Immature natural killer cell (primary cell): ENCODE measurements at regions not wholly inside any gene's neighbourhood (a gene's known extent, or its start where the extent isn't known, plus 50 kb on each side); places are given as distances from the start of the nearest gene placed in this dataset.

Source experiments
- DNase-seq, 3 donors: peaks; one replicate each; pipeline ENCODE4 v3.0.0; 2022; ENCODE audit warnings: mixed read lengths in 1 of 3
- H3K27ac Mint-ChIP-seq, 6 donors: one replicate each; pipeline ENCODE4 v1.8.0; 2020; ENCODE audit warnings: mixed read lengths in 6 of 6, mild to moderate bottlenecking in 5 of 6, inconsistent platforms in 4 of 6, moderate library complexity in 3 of 6
- H3K27me3 Mint-ChIP-seq, 3 donors: one replicate each; pipeline ENCODE4 v1.8.0; 2020 to 2021; ENCODE audit warnings: low read depth in 3 of 3, mild to moderate bottlenecking in 3 of 3, mixed read lengths in 3 of 3, moderate library complexity in 3 of 3, inconsistent platforms in 1 of 3
- H3K36me3 Mint-ChIP-seq, 3 donors: one replicate each; pipeline ENCODE4 v1.8.0; 2020; ENCODE audit warnings: mixed read lengths in 3 of 3, inconsistent platforms in 2 of 3, mild to moderate bottlenecking in 2 of 3
- H3K4me1 Mint-ChIP-seq, 2 donors: one replicate each; pipeline ENCODE4 v1.8.0; 2020; ENCODE audit warnings: inconsistent platforms in 2 of 2, mild to moderate bottlenecking in 2 of 2, mixed read lengths in 2 of 2, moderate library complexity in 1 of 2
- H3K4me3 Mint-ChIP-seq, 5 donors: one replicate each; pipeline ENCODE4 v1.8.0; 2020; ENCODE audit warnings: mild to moderate bottlenecking in 5 of 5, mixed read lengths in 5 of 5, inconsistent platforms in 3 of 5, moderate library complexity in 3 of 5
- H3K9me3 Mint-ChIP-seq, 6 donors: one replicate each; pipeline ENCODE4 v1.8.0; 2020; ENCODE audit warnings: mild to moderate bottlenecking in 6 of 6, mixed read lengths in 6 of 6, inconsistent platforms in 4 of 6, moderate library complexity in 3 of 6

DNA sequence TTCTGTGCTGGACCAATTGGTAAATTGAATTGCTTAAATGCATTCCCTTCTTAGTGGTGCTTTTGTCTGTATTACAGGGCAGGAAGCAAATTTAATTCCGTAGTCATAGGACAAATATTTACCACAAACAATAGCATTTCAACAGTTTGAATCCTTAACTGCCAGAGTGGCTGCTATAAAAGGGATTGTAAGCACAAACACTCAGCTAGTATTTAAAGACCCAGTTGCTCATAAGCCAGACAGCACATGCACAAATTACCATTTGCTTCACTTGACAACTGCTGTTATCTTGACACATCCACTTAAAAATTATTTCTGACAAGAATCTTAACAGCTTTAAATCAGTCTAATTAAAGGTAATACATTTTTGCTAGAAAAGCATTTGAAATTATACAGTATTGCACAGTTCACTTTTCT lies 490.2 kb upstream of the ADAMTS9 start:
- H3K9me3 Mint-ChIP-seq = peaks cover 2 to 25% (median 13%) of the 10 kb centered on the region in 6 donors
- no peak overlapping the region for H3K4me3 Mint-ChIP-seq
- H3K27ac Mint-ChIP-seq = no peak overlapping the region
- H3K27me3 Mint-ChIP-seq = no peaks in the 10 kb centered on the region
- no peaks in the 10 kb centered on the region for H3K4me1 Mint-ChIP-seq
- H3K36me3 Mint-ChIP-seq = no peaks in the 10 kb centered on the region
- no peak for DNase-seq

DNA sequence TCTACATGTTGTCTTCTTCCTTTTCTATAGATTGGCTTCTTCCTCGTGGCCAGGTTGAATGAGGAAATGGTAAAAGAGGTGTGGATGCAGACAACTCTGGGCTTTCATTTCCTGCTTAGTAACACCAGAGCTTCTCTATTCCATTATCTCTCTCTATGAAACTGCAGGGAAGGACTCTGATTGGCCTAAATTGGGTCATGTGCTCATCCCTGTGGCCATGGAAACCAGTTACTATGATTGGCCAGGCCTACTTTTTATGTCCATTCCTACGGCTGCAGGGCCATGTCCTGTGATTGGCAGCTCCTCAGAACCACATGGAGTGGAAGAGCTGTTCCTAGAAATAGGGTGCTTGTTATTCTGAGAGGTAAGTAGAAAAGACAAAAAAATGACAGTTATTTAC lies 486.9 kb upstream of the ADAMTS9 start:
- Mint-ChIP-seq H3K27ac (no peak overlapping the region), H3K9me3 (peaks cover 3 to 40% (median 13%) of the 10 kb centered on the region in 6 donors), H3K27me3 (no peaks in the 10 kb centered on the region), H3K4me3 (no peak overlapping the region), H3K36me3 (no peaks in the 10 kb centered on the region), H3K4me1 (no peaks in the 10 kb centered on the region)
- DNase-seq = no peak

DNA sequence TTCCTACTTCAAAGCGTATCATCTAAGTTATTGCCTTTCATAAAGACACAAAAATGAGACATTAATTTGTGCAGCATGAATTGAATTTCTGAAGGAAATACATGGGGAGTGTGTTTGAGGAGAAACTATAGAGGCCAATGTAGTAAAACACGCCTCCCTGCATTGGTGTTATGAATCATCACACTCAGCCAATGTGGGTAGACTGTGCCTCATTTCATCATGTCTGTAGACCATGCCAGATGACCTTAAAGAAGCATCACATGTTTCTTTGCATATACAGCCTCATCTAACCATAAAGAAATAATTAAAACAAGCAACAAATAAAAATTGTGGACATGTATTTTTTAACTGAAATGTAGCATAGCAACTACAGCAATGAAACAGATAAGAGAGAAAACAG lies 486.0 kb upstream of the ADAMTS9 start:
- Mint-ChIP-seq H3K27me3 (no peaks in the 10 kb centered on the region), H3K9me3 (peaks cover 3 to 33% (median 12%) of the 10 kb centered on the region in 6 donors), H3K4me1 (no peaks in the 10 kb centered on the region), H3K36me3 (no peaks in the 10 kb centered on the region), H3K4me3 (no peak overlapping the region), H3K27ac (no peak overlapping the region)
- no peak for DNase-seq

DNA sequence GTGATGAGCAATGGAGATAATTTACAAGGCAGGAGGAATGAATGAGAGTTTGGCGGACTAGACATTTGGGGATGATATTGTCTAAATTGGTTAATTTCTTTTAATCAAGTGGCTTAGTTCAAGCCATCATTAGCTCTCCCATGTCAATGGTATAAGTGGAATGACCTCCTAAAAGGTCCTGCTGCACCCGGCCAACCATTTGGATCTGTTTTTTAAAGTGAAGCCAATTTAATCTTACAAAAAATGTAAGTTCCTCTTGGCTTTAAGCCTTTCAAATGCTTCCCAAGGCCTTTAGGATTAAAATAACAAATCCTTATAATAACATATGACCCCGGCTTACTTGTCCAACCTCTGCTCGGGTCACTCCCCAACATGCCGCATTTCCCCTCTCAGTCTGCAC lies 484.4 kb upstream of the ADAMTS9 start:
- H3K27ac Mint-ChIP-seq = no peak overlapping the region
- no peak overlapping the region for H3K4me3 Mint-ChIP-seq
- no peaks in the 10 kb centered on the region for H3K4me1 Mint-ChIP-seq
- DNase-seq = no peak
- peaks cover 5 to 46% (median 17%) of the 10 kb centered on the region in 6 donors for H3K9me3 Mint-ChIP-seq
- no peaks in the 10 kb centered on the region for H3K27me3 Mint-ChIP-seq
- no peaks in the 10 kb centered on the region for H3K36me3 Mint-ChIP-seq

DNA sequence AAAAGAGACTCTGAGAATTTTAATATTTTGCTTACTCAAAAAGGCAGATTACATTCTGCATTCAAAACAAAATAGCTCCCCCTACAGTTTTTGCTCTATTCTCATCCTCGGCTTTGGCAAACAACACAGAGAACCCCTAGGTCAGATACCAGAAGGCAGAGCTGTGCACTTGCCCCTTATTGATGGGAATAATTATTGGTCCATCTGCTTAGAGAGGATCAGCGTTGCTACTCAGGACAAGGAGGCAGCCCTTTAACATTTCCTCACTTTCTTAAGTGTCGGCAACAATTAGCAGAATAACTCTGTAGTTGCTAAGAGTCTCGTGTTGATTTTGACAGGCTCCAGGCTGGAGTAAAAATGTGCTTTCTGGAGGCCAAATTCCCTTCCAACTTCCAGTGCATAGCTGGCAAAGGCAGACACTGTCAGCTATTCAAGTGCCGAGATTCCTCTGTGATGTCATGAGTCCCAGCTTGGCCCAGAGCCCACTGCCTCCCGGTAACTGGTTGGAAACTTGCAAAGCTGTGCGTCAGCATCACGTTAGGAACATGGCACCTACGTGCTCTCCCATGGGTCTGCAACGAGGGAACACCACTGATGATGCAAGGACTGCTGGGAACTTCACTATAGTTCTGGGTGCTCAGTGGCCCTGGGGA lies 482.7 kb upstream of the ADAMTS9 start:
- Mint-ChIP-seq H3K36me3 (no peaks in the 10 kb centered on the region), H3K9me3 (peaks cover 7 to 42% (median 18%) of the 10 kb centered on the region in 6 donors), H3K4me1 (no peaks in the 10 kb centered on the region), H3K4me3 (no peak overlapping the region), H3K27ac (no peak overlapping the region), H3K27me3 (peaks cover 0 to 2% (median 0%) of the 10 kb centered on the region in 3 donors)
- no peak for DNase-seq

DNA sequence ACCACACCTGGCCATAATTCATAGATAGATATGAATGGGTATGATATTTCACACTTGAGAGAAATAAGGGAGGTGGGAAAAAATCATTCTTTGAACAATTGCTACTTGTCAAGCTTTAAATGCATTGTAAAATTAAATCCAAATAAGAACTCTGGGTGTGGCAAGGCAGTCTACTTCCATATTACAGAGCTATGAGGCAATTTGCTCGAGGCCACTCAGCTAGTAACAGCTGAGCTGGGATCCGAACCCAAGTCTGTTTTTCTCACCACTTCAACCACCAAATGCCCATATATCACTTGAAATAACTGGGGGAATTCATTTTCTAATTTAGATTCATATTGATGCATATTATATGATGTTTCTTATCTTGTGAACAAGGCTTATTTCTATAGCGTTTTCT lies 482.2 kb upstream of the ADAMTS9 start:
- Mint-ChIP-seq H3K9me3 (peaks cover 7 to 43% (median 16%) of the 10 kb centered on the region in 6 donors), H3K36me3 (no peaks in the 10 kb centered on the region), H3K27ac (no peak overlapping the region), H3K27me3 (peaks cover 0 to 2% (median 0%) of the 10 kb centered on the region in 3 donors), H3K4me3 (no peak overlapping the region), H3K4me1 (no peaks in the 10 kb centered on the region)
- no peak for DNase-seq

DNA sequence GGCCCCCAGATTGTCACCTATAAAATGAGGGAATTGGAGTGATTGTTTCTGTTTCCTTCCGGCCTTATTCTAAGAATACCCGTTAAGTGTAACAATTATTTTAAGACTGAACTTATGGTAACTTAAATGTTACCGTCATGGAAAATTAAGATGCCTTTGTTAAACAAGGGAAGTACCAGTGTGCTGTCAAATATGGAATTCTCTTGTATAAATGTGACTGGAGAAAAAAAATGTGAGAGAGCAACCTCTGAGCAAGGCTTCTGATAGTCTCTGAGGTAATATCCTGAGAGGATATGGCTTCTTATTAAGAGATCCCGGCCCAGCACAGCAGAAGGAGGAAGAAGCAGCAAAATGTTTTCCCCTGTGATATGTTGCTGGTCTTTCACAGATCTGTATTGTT lies 480.7 kb upstream of the ADAMTS9 start:
- DNase-seq = no peak
- H3K27me3 Mint-ChIP-seq = peaks cover 0 to 2% (median 0%) of the 10 kb centered on the region in 3 donors
- no peak overlapping the region for H3K4me3 Mint-ChIP-seq
- no peak overlapping the region for H3K27ac Mint-ChIP-seq
- H3K9me3 Mint-ChIP-seq = peaks cover 9 to 47% (median 15%) of the 10 kb centered on the region in 6 donors
- no peaks in the 10 kb centered on the region for H3K4me1 Mint-ChIP-seq
- H3K36me3 Mint-ChIP-seq = no peaks in the 10 kb centered on the region

DNA sequence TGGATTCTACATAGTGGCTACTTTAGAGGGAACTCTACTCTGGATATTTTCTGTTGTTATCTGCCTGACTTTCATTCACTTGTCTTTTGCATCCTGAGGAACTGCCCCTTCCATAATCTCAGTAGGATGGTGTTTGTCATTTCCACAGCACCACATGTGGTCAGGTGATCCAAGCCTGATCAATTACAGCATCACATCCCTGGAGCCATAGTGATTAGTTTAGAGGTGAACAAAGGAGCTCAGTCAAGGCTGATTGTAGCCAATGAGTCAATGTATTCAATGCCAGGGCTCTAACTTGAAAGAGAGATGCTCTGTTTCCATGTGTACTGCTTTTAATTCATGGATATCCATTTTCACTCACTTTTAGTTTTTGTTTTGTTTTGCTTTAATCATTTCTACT lies 478.7 kb upstream of the ADAMTS9 start:
- Mint-ChIP-seq H3K9me3 (peaks cover 9 to 45% (median 12%) of the 10 kb centered on the region in 6 donors), H3K4me1 (no peaks in the 10 kb centered on the region), H3K36me3 (no peaks in the 10 kb centered on the region), H3K27me3 (peaks cover 0 to 2% (median 0%) of the 10 kb centered on the region in 3 donors), H3K27ac (no peak overlapping the region), H3K4me3 (no peak overlapping the region)
- DNase-seq = no peak

DNA sequence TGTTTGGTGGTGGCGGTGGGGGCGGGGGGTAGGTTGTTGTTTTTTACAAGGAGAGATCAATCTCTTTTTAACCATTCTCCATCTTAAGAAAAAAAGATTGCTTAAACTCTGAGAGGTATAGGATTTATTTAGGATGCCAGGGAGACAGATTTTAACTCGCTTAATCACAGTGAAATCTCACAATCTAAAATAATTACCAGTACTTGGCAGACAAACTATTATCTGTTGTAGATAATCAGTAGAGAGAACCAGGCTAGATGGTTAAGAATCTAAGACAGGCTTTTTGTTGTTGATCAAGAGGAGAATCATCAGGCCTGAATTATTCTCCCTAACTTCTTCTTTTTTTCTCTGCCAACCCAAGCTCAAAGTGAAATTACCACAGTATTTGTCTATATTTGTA lies 470.2 kb upstream of the ADAMTS9 start:
- Mint-ChIP-seq H3K4me1 (no peaks in the 10 kb centered on the region), H3K4me3 (no peak overlapping the region), H3K27me3 (no peaks in the 10 kb centered on the region), H3K36me3 (no peaks in the 10 kb centered on the region), H3K9me3 (peaks cover 0 to 28% (median 3%) of the 10 kb centered on the region in 6 donors), H3K27ac (no peak overlapping the region)
- DNase-seq = no peak

DNA sequence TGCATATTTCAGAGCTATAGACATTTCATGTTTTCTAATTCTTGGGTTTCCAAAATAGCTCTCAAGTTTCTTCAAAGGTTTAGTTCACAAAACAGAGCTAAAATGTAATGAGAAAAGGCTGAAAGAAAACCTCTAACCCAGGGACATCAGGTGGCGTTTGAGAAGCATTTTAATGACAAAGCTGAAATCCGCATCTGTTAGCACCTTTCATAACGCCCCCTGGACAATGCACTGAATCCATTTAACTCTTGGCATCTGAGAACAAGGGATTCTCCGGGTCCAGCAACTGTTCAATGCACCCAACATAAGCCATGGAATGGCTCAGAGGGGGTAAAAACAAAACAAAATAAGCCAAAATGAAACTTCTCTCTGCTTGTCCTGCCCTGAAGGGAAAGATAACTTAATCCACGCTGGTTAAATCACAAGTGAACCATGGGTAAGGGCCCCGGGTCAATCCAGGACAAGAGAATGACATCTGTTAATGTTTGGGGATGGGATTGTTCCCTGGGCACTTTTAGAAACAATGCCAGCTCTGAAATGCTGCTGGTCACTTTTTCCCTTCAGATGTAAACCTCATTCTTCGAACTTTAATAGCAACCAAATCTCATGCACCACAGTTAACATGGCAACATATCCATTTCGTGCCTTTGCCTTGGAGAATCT lies 466.2 kb upstream of the ADAMTS9 start:
- Mint-ChIP-seq H3K27ac (no peak overlapping the region), H3K4me3 (no peak overlapping the region), H3K27me3 (peaks cover 0 to 3% (median 0%) of the 10 kb centered on the region in 3 donors), H3K4me1 (no peaks in the 10 kb centered on the region), H3K36me3 (no peaks in the 10 kb centered on the region), H3K9me3 (peaks cover 3 to 36% (median 12%) of the 10 kb centered on the region in 6 donors)
- DNase-seq = no peak

DNA sequence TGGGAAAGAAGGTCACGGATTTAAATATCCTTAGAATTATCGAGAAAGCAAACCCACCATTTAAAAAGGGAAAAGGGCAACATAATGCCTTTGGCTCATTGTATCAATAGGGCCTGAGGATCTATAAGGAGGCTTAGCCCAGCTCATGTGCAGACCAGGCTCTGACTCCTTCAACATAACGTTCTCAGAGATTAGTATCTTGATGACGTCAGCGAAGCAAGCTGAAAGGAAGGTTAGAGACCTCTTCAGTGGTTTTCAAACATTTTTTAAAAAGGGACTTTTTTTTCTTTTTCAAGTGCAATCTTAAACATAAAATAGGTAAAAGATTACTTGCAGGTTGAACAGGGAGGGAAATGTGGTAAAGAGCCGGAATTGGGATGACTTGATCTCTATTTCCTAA lies 463.9 kb upstream of the ADAMTS9 start:
- peaks cover 3 to 22% (median 13%) of the 10 kb centered on the region in 6 donors for H3K9me3 Mint-ChIP-seq
- no peaks in the 10 kb centered on the region for H3K4me1 Mint-ChIP-seq
- peaks cover 0 to 5% (median 0%) of the 10 kb centered on the region in 3 donors for H3K27me3 Mint-ChIP-seq
- H3K36me3 Mint-ChIP-seq = no peaks in the 10 kb centered on the region
- H3K4me3 Mint-ChIP-seq = no peak overlapping the region
- no peak overlapping the region for H3K27ac Mint-ChIP-seq
- no peak for DNase-seq

DNA sequence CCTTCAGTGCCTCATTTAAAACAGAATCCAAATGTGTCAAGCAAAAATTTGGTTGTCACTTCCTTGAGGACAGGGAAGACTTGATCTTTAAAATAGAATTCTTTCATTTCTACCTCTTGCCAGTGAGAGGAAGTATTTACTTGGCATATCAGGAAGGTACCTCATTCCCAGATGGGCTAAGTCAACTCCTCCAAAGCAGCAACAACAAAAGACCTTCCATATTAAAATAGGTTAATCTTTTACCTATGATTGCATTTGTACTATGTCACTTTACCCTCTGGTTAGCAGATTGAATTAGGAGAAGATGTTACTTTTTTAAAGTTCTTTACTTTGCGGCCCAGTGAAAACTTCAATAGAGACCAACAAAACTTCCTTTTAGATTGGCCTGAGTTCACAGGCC lies 462.1 kb upstream of the ADAMTS9 start:
- peaks cover 3 to 14% (median 9%) of the 10 kb centered on the region in 6 donors for H3K9me3 Mint-ChIP-seq
- H3K4me3 Mint-ChIP-seq = no peak overlapping the region
- DNase-seq = no peak
- H3K36me3 Mint-ChIP-seq = no peaks in the 10 kb centered on the region
- H3K27me3 Mint-ChIP-seq = peaks cover 0 to 5% (median 0%) of the 10 kb centered on the region in 3 donors
- H3K4me1 Mint-ChIP-seq = no peaks in the 10 kb centered on the region
- no peak overlapping the region for H3K27ac Mint-ChIP-seq

DNA sequence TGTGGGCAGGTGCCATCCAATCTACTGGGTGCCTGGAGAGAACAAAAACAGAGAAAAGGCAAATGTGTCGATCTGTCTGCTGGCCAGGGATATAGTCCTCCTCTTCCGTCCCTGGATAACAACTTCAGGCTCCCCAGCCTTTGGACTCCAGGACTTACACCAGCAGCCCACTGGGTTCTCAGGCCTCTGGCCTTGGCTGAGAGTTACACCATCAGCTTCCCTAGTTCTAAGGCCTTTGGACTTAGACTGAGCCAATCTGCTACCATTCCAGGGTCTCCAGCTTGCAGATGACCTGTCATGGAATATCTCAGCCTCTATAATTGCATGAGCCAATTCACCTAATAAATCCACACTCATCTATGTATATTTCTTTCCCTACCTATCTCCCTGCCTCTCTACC lies 460.9 kb upstream of the ADAMTS9 start:
- H3K27ac Mint-ChIP-seq = no peak overlapping the region
- DNase-seq = no peak
- H3K4me1 Mint-ChIP-seq = no peaks in the 10 kb centered on the region
- H3K9me3 Mint-ChIP-seq = peaks cover 3 to 14% (median 10%) of the 10 kb centered on the region in 6 donors
- no peaks in the 10 kb centered on the region for H3K36me3 Mint-ChIP-seq
- H3K27me3 Mint-ChIP-seq = peaks cover 0 to 5% (median 0%) of the 10 kb centered on the region in 3 donors
- no peak overlapping the region for H3K4me3 Mint-ChIP-seq

DNA sequence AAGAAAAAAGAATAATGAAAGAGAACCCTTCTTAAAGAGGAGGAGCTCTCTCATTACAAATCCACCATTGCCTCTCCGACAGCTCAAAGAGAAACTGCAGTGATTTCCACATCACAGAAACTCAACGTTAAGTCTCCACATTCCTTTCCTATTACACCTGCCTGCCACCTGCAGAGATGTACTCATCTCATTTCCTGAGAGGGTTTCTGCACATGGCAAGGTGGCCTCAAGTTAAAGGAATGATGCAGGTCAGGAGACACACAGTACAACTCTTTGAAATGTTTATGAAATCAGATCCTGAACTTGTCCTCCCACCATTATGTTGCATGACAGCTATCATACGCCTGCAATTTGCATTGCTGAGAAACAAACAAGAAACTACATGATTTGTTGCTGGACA lies 458.4 kb upstream of the ADAMTS9 start:
- Mint-ChIP-seq H3K4me1 (no peaks in the 10 kb centered on the region), H3K4me3 (no peak overlapping the region), H3K27me3 (peaks cover 0 to 2% (median 2%) of the 10 kb centered on the region in 3 donors), H3K9me3 (peaks cover 3 to 20% (median 11%) of the 10 kb centered on the region in 6 donors), H3K36me3 (no peaks in the 10 kb centered on the region), H3K27ac (no peak overlapping the region)
- DNase-seq = no peak
